T1000 (cell line): ENCODE measurements at regions not wholly inside any gene's neighbourhood (a gene's known extent, or its start where the extent isn't known, plus 50 kb on each side); places are given as distances from the start of the nearest gene placed in this dataset.
A peak's percentile ranks its signal among the peaks of the same experiment; 100 is the strongest.
"Not testable (repeated sequence)": the region's sequence is repeated elsewhere in the genome, so short reads cannot be mapped to it uniquely, and the experiment has no call there.

Experiments used
- DNase-seq: peaks from one replicate; lab custom pipeline; 2025; ENCODE audit warnings: mixed read lengths; lab: John Stamatoyannopoulos, UW

DNA sequence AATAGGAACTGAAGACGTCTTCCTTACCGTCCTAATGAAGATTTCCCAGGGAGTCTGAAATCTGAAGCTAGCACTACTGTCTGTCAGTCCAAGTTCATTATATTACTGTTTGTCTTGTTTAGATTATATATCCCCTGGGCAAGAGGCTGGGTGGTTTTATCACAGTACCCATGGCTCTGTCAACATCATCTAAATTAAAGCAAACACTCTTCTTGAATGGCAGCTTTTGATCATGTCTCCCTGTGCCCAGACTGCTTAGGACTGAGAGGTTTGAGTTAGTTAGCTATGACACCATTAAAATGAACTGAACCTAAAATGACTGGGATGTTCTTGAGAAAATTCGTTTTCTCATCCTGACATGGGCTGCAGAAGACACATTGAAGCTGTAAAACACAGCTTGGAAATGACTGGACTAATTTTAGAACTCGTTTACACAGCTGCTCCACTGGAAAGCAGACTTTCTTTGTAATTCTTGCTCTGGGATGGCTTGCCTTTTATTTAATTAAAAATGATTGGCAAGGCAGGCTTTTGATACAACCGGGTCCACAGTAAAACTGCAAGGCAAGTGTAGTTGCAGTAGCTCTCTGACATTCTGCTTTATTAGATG, 243.5 kb downstream of the MFSD1 start:
- no peak for DNase-seq

GRCh38 chr3:159047361-159047760, 245.5 kb downstream of the MFSD1 start:
- no peak for DNase-seq

DNA sequence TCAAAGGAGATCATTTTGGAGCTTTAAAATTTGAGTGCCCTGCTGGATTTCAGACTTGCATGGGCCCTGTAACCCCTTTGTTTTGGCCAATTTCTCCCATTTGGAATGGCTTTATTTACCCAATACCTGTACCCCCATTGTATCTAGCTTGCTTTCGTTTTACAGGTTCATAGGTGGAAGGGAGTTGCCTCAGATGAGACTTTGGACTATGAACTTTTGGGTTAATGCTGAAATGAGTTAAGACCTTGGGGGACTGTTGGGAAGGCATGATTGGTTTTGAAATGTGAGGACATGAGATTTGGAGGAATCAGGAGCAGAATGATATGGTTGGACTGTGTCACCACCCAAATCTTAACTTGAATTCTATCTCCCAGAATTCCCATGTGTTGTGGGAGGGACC, 250.6 kb downstream of the MFSD1 start:
- not testable (repeated sequence) for DNase-seq

DNA sequence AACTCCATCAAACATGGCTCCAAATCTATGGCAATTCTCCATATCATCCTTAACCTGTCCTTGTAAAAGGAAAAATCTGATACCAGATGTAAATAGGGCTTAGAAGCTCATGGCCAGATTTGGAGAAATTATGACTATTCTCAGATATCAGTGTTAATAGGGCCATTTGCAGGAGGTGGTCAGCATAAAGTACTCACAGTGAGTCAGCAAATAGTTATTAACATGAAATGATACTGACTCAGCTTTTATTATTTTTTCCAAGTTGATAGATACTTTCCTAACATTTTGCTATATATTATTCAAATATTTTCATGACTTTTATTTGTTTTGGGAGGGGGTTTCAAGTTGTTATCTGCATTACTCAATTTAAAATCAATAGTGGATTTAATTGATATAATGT, 255.8 kb downstream of the MFSD1 start:
- no peak for DNase-seq

DNA sequence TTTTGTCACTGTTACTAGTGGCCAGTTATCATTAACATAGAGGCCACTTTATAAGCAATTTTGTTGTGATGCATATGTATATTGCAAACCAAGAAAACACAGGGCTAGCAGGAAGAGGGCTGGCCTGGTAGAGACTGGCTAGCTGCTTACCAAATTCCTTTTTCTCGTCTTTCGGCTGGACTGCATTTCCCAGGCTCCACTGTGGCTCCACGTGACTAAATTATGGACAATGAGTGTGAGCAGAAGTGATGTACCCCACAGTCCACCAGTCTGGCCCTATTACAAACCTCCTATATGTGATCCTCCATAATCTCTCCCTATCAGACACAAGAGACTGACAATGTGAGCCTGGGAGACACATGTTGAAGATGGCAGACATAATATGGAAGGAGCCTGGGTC, 257.0 kb downstream of the MFSD1 start:
- no peak for DNase-seq

DNA sequence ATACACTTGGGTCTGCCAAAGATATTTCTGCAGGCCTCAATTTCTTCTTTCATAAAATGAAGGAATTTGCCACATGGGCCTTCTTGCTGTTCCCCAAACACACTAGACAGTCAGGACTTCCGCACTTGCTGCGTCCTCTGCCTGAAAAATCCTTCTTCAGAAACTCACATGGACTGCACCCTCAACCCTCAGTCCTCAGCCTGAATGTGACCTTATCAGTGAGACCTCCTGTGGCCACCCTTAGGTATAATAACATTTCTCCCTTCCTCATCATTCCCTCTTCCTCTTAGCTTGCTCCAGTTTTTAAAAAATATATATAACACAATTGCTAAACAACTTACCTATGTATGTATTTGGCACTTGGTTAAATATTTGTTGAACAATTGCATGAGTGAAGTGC, 257.5 kb downstream of the MFSD1 start:
- DNase-seq, result no peak

DNA sequence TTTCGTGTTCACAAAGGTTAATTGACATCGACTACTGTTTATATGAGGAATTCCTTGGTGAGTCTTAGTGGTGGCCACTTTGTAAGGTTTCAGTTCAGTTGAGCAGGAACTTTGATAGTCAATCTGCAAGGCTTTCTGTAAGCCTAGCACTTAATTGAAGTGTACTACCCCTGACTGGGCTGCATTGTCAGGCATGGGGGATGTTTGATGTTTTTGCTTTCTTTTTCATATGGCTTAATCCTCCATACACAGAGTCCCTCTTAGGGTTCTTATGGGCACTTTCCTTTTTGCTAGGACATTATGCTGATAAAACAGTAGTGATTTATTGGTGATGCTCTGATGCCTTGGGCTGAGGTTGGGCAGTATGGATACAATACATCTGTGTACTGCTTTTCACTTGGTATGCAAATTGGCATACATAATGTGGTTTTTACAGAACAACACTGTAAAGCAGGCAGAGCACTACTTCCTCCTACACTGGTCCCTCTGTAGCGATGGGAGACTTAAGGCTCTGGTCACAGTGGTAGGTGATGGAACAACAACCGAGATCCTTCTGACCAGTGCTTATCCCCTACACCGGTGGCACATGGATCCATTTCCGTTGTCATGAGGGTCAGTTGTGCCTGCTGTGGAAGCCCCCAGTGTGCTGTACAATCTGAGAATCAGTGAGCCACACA, 261.0 kb downstream of the MFSD1 start:
- no peak for DNase-seq

DNA sequence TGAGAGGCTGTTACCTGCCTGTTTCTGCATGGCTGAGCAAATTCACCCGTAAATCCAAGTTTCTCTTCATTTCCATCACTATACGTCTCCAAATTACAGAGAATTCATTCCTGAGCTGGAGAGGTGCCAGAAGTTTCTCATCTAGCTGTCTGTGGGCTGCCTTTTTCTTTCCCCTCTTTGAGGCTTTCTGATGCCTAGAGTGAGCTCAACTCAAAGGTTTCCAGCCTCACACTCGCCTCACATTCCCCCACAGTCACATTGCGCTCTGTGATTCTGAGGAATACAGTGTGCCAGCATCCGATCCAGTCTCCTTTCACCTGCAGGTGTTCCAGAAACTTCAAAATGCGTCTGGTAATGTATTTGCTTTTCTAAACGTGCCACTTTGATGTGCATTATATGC, 267.2 kb downstream of the MFSD1 start, which contains the start of gene IQCJ:
TSS of gene IQCJ (plus strand) at position 229 of the 400 bp plus-strand sequence.
- DNase-seq, result no peak

GRCh38 chr3:159069866-159070425, 268.1 kb downstream of the MFSD1 start:
- no peak for DNase-seq

GRCh38 chr3:159074756-159075701, 273.2 kb downstream of the MFSD1 start:
- no peak for DNase-seq

DNA sequence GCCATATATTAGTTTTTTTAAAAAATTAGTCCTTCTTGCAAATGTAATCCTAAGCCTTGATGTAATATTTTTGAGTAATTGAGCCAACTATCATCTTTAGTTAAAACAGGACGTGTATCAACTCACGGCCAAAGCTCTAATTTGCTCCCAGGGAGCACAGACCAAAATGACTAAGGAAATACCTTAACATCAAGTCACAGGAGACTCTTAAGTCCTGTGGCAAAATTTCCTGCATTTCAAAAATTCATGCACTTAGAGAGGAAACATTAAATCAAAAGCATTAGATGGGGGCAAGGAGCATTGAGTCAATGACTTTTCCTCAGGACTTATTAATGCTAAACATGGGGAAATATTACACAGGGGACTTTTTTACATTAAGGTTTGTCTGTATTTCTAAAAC, 276.0 kb downstream of the MFSD1 start:
- DNase-seq, result no peak

- DNase-seq, result no peak
Measured at GRCh38 chr3:159080256-159080655, 278.4 kb downstream of the MFSD1 start.

GRCh38 chr3:159080821-159081220, 279.0 kb downstream of the MFSD1 start:
- no peak for DNase-seq

- peak; percentile 16 for DNase-seq
Measured at GRCh38 chr3:159082519-159082918, 280.7 kb downstream of the MFSD1 start.

GRCh38 chr3:159091936-159092335, 290.1 kb downstream of the MFSD1 start:
- DNase-seq, result no peak

- DNase-seq, result no peak
Measured at GRCh38 chr3:159102001-159102400, 300.1 kb downstream of the MFSD1 start.

DNA sequence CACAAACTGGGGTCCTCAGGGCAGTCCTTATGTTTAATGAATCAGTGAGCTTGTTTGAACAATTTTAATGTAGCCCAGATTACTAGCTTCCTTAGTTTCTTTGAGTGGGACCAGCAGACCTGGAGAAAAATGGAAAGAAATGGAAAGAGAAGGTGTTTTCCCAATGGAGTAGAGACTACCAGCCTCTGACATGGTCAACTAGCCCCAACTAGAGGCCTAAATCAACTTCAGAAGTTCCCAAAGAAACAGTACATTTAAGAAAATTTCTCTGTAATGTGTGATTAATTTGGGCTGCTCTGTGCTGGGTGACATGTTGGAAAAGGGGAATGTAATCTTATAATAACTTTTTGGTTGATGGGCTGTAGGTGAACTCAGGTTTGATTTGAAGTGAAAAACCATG, 310.9 kb downstream of the MFSD1 start:
- no peak for DNase-seq

- no peak for DNase-seq
Measured at GRCh38 chr3:159113221-159113875, 311.5 kb downstream of the MFSD1 start.

DNA sequence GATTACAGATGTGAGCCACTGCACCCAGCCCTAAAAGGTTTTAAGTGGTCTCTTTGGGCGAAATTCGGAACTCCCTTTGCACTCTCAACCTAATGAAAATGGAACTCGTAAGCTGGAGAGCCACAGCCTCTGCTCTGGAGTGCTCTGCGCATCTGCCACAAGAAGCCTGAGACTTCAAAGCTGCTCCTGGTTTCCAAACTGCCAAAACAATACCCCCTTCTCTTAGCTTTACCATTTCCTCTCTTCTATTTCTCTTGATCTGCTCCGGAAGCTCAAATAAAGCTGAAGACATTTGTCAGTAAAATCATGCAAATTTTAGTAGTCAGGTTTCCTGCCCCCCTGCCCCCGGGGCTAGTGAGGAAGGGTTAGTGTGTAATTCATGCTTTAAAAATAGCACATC, 312.7 kb downstream of the MFSD1 start:
- no peak for DNase-seq

DNA sequence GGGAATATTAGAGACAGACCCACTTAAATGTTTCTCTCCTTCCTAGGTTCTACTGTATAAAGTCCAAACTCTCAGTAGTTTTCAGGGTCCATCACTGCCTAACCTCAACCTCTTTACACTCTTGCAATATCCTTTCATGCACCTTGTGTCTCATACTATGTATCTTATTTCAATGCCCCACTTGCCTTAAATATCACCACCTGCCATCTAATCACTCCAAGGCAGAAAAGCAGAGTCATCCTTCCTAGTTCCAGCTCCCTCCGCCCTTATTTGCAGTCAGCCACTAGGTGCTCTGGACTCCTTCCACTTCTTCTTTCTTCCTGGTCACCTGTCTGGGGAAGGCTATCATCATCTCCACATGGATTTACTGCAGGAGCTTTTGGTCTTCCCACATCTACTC, 322.0 kb downstream of the MFSD1 start:
- no peak for DNase-seq

DNA sequence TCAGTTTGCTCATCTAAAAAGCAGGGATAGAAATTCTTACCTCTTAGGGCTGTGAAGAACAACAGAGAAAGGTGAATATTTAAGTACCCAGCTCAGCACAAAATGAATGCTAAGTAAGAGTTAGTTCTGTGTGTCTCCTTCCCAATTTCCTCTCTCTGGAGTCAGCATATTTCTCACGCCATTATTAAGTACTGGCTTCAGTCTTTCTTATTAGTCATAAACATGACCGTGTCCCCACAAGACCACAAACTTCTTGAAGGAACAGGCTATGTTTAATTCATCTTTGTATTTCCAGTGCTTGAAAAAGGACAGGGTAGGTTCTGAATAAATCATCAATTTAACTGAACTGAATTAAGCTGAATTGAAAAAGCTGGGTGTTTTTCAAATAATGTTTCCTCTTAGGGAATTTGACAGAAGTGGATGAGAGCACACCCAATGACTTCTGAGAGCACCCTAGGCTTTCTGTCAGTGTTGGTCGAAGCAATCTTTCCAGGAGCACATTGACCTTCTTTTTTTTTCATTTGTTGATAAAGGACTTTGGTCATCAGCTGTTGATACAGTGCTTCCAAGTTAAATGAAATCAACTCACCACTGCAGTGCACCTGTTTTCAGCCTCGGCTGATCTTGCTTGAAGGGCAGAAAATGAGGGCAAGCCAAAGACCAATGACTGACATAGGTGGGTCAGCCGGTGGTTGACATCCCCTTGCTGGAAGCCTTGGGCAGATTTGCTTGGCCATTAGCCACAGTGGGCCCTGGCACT, 324.6 kb downstream of the MFSD1 start:
- DNase-seq, result no peak
